ENCODE measurements at regions not wholly inside any gene's neighbourhood (a gene's known extent, or its start where the extent isn't known, plus 50 kb on each side); places are given as distances from the start of the nearest gene placed in this dataset.

- H3K4me3 ChIP-seq (ENCODE audit: low read depth, low read length), result no peak overlapping the region
- no peak for DNase-seq (ENCODE audit: low read depth)
- no peak for TF ChIP-seq CTCF (IDR thresholded peaks at IDR 0.05; ENCODE audit: low read depth, low read length, missing control alignments)
Observed at GRCh38 chr10:11677480-11677879, 64.7 kb upstream of the ECHDC3 start.

GRCh38 chr10:11673346-11674280, 62.2 kb upstream of the USP6NL start:
- peak overlapping the region; percentile 48 for H3K4me3 ChIP-seq (ENCODE audit: low read depth, low read length)
- DNase-seq (ENCODE audit: low read depth), result no peak
- no peak for TF ChIP-seq CTCF (IDR thresholded peaks at IDR 0.05; ENCODE audit: low read depth, low read length, missing control alignments)

GRCh38 chr10:11672836-11673235, 61.4 kb upstream of the USP6NL start:
- no peak for DNase-seq (ENCODE audit: low read depth)
- TF ChIP-seq CTCF (IDR thresholded peaks at IDR 0.05; ENCODE audit: low read depth, low read length, missing control alignments), result no peak
- peak overlapping the region; percentile 48 for H3K4me3 ChIP-seq (ENCODE audit: low read depth, low read length)

- TF ChIP-seq CTCF (IDR thresholded peaks at IDR 0.05; ENCODE audit: low read depth, low read length, missing control alignments), result no peak
- DNase-seq (ENCODE audit: low read depth), result no peak
- no peak overlapping the region for H3K4me3 ChIP-seq (ENCODE audit: low read depth, low read length)
Observed at GRCh38 chr10:11670381-11670780, 58.9 kb upstream of the USP6NL start.

- no peak for TF ChIP-seq CTCF (IDR thresholded peaks at IDR 0.05; ENCODE audit: low read depth, low read length, missing control alignments)
- no peak overlapping the region; the same call in 1 of the 2 replicates for H3K4me3 ChIP-seq (ENCODE audit: low read depth, low read length)
- no peak for DNase-seq (ENCODE audit: low read depth)
Observed at GRCh38 chr10:11668847-11669610, 57.6 kb upstream of the USP6NL start.

- H3K4me3 ChIP-seq (ENCODE audit: low read depth, low read length), result no peak overlapping the region
- DNase-seq (ENCODE audit: low read depth), result no peak
- no peak for TF ChIP-seq CTCF (IDR thresholded peaks at IDR 0.05; ENCODE audit: low read depth, low read length, missing control alignments)
Observed at GRCh38 chr10:11667756-11668155, 56.3 kb upstream of the USP6NL start.

All from GM12864 (cell line).